ENCODE measurements at regions not wholly inside any gene's neighbourhood (a gene's known extent, or its start where the extent isn't known, plus 50 kb on each side); places are given as distances from the start of the nearest gene placed in this dataset.

GRCh38 chr4:180909279-180909678 lies 1333.9 kb upstream of the TENM3 start:
- DNase-seq: peak; percentile 8

GRCh38 chr4:180913750-180914149 lies 1329.5 kb upstream of the TENM3 start:
- DNase-seq: no peak

DNA sequence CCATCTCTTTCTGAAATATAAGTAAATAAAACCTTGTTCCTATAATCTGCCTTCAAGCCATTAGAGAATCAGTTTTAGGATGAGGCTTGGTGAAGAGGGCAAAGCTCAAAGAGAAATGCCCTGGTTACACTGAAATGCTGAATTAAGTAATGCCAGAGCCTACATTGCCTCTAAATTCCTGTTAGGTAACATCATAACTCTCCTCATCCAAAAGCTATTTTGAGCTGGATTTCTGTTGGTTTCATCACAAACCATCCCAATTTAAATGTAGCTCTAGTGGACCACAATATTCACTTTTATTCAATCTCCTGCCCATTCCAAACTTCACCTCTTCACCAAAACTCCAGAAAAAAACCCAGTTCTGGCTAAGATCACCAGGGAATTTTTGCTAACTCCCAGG lies 1319.7 kb upstream of the TENM3 start:
- no peak for DNase-seq

DNA sequence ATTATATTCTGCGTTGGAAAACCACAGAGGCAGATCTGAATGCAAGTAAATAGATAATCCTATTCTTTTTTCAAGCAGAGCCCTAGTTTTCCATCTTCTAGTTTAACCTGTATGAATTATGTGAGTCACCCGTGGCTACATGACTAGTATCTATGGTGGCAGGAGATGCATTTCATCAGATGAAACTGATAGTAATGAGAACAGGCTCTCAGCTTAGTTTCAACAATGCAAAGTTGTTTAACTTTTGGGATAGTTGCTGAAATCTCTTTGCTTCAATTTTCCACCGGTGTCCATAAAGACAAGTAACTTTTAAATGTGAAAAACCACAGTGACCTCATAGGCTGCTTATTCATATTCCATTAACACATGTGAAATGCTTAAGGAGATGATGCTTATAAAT lies 1317.4 kb upstream of the TENM3 start:
- DNase-seq: no peak

- DNase-seq: no peak
Measured at GRCh38 chr4:180926277-180926676, 1316.9 kb upstream of the TENM3 start.

- no peak for DNase-seq
Measured at GRCh38 chr4:180932370-180933001, 1310.7 kb upstream of the TENM3 start.

GRCh38 chr4:180937083-180937482 lies 1306.1 kb upstream of the TENM3 start:
- no peak for DNase-seq

DNA sequence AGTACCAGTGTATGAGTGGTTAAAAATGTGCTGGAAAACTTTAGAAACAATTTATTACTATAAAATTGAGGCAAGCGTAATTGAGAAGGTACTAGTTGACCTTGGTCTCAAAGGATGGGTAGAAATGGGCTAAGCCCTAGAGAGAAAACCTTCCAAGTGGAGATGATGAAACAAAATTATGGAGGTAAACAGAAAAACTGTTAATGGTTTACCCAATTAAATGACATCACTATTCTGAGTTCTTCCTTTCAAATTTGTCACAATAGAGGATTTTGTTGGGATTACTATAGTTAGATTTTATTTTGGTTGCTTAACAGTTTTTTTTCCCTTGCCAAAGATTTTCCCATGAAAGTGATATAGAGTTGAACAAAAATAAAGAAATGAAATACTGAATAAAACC lies 1302.5 kb upstream of the TENM3 start:
- no peak for DNase-seq

DNA sequence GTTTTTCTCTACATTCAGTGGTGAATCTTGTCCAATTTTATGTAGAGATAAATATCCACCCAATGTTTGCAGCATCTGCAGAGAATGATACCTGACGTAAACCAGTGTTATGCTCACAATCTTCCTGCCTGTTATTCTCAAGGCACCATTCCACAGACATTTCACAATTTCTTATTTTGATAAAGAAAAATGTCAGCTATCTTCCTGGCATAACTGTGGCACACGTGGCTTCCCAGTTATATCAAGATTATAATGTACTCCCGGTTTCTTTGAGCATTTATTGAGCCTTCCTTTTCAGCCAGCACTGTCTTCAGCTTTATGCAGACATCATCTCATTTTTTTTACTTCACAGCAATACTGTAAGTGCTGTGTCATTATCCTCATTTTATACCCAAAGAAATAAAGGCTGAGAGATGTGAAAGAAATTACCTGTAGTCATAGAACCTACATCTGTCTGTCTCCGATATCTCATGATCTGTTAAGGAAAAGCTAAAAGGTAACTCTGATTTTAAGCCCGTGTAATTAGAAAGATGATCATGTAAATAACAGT lies 1300.8 kb upstream of the TENM3 start:
- DNase-seq: no peak

DNA sequence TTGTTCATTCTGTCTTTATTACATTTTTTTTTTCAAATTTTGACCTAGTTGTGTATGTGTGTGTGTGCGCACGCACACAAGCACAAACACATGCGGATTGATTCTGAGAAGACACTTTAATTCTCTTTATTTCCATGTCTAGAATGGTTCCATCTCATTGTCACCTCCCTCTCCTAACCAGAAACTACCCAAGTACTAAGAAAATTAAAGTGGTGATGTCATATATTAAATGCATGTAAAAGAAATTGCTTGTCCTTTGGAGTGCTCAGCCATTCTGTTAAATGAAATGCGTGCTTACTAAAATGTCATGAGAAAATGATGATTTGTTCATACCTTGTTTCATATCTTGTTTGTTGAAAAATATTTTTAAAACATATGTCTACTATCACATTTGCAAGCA lies 1297.0 kb upstream of the TENM3 start:
- no peak for DNase-seq

- DNase-seq: peak; percentile 3
Measured at GRCh38 chr4:180947425-180947824, 1295.8 kb upstream of the TENM3 start.

DNA sequence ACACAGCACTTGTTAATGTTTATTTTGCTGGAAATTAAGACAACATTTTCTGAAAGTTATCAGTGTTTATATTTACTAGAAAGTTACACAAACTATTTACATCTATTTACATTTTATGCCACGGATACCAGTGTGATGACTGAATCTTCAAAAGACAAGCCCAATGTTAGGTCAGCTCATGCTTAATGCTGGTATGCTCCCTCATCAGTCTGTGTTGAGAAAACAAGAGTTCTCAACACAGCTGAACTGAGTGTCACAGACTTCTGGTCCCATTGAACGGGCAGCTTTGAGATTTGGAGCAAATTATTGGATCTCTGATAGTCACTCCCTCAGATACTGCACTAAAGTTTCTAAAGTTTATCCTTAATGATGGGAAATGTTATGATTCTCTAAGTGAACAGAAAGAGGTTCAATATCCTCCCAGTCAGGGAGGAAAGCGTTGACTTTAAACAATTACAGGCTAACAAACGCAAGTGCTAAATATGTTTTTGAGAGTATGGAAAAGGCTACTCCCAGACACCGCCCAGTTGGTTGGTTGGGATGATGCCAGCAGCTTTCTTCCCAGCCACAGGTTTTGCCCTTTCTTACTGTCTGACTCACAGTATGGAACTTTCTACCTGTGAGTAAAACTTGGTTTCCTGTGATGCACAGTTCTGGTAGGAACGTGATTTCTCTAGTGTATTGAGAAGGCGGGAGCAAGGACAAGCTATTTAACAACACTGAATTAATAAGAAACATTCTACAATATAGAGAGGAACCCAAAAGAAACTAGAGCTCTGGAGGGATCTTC lies 1293.6 kb upstream of the TENM3 start:
- no peak for DNase-seq

DNA sequence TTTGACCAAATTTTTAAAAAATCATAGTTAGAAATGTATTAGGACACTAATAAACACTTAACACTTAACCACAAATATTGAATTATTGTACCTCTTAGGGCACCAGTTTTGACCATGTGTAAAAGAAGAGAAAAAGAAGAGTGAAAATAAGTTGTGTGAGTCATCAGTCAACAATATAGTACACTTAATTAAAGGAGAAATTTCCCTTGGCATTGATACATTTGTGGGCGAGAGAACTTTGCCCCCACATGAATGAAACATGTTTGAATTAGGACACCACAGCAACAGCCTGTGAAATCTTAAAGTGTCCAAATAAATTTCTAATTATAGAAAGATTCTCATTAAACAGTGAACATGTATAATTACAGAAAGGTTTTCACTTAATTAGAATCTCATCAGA lies 1292.8 kb upstream of the TENM3 start:
- no peak for DNase-seq

- no peak for DNase-seq
Measured at GRCh38 chr4:180951312-180951711, 1291.9 kb upstream of the TENM3 start.

- DNase-seq: peak; percentile 7
Measured at GRCh38 chr4:180953572-180953971, 1289.6 kb upstream of the TENM3 start.

- DNase-seq: no peak
Measured at GRCh38 chr4:180960743-180961401, 1282.3 kb upstream of the TENM3 start.

- DNase-seq: no peak
Measured at GRCh38 chr4:180962268-180962667, 1280.9 kb upstream of the TENM3 start.

DNA sequence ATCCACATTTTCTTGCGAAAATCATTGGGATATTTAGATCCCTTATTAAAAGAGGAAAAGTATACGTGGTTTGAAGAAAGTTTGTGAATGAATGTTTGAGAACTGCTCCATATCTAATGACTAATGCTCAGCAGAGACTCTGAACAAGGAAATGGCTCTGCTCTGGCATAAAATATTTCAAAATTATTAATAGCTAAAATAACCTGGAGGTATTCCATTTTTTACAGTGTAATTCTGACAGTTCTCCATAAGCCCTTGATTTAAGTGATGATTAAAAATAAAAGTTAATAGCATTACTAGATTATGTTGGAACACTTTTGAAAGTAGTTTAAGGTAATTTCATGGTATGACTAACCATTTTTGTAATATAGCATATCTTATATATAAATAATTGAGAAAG lies 1276.9 kb upstream of the TENM3 start:
- DNase-seq: no peak

GRCh38 chr4:180967936-180968335 lies 1275.3 kb upstream of the TENM3 start:
- DNase-seq: no peak

- no peak for DNase-seq
Measured at GRCh38 chr4:180973894-180974293, 1269.3 kb upstream of the TENM3 start.

- DNase-seq: no peak
Measured at GRCh38 chr4:180990931-180991330, 1252.3 kb upstream of the TENM3 start.

DNA sequence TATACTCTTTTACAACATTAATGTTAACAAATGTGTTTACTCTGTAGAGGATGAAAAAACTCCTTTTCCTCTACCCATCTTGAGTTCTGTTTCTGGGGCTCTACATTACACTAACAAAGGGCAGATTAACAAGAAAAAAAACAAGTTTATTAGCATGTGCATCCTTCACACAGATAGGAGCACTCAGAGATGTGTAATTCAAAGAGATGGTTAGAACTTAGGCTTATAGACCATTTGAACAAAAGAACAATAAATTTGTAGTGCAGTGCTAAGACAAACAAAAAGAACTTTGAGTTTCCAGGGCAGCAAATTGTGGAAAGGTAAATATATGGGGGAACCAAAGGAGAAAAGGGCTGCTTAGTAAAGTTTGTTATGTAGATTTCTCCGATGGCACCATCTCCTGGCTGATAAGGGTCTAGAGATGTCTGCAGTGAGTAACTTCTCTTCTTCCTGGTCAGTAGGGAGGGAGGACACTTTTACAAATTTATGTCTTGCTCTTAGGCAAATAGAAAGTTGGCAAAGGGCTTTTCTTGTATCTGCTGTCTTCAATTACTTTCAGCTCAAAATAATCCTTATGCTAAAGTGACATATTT lies 1249.9 kb upstream of the TENM3 start:
- no peak for DNase-seq

DNA sequence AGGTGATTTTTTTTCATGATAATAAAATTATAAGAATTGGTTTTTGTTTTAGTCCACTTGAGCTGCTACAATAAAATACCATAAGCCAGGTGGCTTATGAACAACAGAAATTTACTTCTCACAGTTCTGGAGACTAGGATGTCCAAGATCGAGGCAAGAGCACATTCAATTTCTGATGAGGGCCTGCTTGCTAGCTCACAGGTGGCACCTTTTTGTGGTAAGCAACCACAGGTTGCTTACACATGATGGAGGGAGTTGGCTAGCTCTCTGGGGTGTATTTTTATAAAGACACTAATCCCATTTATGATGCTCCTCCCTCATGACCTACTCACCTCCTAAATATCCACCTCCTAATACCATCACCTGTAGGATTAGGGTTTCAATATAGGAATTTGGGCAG lies 1248.5 kb upstream of the TENM3 start:
- DNase-seq: no peak

DNA sequence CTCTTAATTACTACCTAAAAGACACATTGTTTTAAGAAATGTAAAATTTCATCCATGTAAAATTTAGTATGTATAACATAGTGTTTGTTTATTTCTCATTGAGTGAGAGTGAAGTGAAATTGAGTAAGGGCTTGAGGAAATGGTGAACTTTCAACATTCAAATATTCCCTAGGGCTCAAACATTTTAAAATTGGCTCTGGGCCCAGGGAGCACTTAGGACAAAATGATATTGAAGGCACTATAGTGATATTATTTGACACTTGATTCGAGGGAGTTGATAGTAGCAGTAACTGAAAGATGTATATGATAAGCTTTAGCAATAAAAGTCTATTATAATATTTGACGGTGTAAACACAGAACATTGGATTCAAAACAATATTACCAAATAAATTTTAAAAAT lies 1244.0 kb upstream of the TENM3 start:
- DNase-seq: no peak
